Muscle of back (tissue), 3 donors: ENCODE measurements at regions not wholly inside any gene's neighbourhood (a gene's known extent, or its start where the extent isn't known, plus 50 kb on each side); places are given as distances from the start of the nearest gene placed in this dataset.
A peak's percentile ranks its signal among the peaks of the same experiment; 100 is the strongest.
"Not testable (repeated sequence)": the region's sequence is repeated elsewhere in the genome, so short reads cannot be mapped to it uniquely, and the experiment has no call there.

ENCODE experiments used
- DNase-seq, 3 donors: peaks; one replicate each; pipeline versions ENCODE4 v3.0.0 to v3.0.0-alpha.2; 2013

GRCh38 chr7:73244782-73245311 lies 63.8 kb downstream of the NSUN5 start:
- not testable (repeated sequence) for DNase-seq

- not testable (repeated sequence) for DNase-seq
These were observed 73.5 kb downstream of the NSUN5 start for GRCh38 chr7:73234994-73235717.

GRCh38 chr7:73225745-73226144 lies 82.9 kb downstream of the NSUN5 start:
- not testable (repeated sequence) for DNase-seq

- not testable (repeated sequence) for DNase-seq
These were observed 86.9 kb downstream of the NSUN5 start for GRCh38 chr7:73221724-73222123.

- not testable (repeated sequence) for DNase-seq
These were observed 87.8 kb downstream of the NSUN5 start for GRCh38 chr7:73220766-73221370.

GRCh38 chr7:73220357-73220756 lies 88.3 kb downstream of the NSUN5 start:
- DNase-seq: not testable (repeated sequence)

GRCh38 chr7:73218802-73219201 lies 89.8 kb downstream of the NSUN5 start:
- DNase-seq: not testable (repeated sequence)

- not testable (repeated sequence) for DNase-seq
These were observed 92.5 kb downstream of the NSUN5 start for GRCh38 chr7:73216046-73216675.

GRCh38 chr7:73215232-73215631 lies 93.4 kb downstream of the NSUN5 start:
- not testable (repeated sequence) for DNase-seq

- DNase-seq: not testable (repeated sequence)
These were observed 94.2 kb downstream of the NSUN5 start for GRCh38 chr7:73214471-73214870.

GRCh38 chr7:73213076-73213475 lies 95.5 kb downstream of the NSUN5 start:
- not testable (repeated sequence) for DNase-seq

- DNase-seq: not testable (repeated sequence)
These were observed 103.0 kb downstream of the NSUN5 start for GRCh38 chr7:73205594-73205993.

GRCh38 chr7:73204898-73205297 lies 103.7 kb downstream of the NSUN5 start:
- DNase-seq: peak in 1 of 3 donors; percentile 43

- not testable (repeated sequence) for DNase-seq
These were observed 105.3 kb downstream of the NSUN5 start for GRCh38 chr7:73203312-73203711.

- not testable (repeated sequence) for DNase-seq
These were observed 107.4 kb downstream of the NSUN5 start for GRCh38 chr7:73201264-73201663.

- DNase-seq: not testable (repeated sequence)
These were observed 108.0 kb downstream of the NSUN5 start for GRCh38 chr7:73200518-73201099.

- DNase-seq: not testable (repeated sequence)
These were observed 108.2 kb upstream of the SPDYE9 start for GRCh38 chr7:73193991-73194390.

- DNase-seq: not testable (repeated sequence)
These were observed 104.8 kb upstream of the SPDYE9 start for GRCh38 chr7:73190483-73191155.

GRCh38 chr7:73188287-73188686 lies 102.4 kb upstream of the SPDYE9 start:
- DNase-seq: not testable (repeated sequence)

GRCh38 chr7:73186589-73187309 lies 100.9 kb upstream of the SPDYE9 start:
- DNase-seq: not testable (repeated sequence)

GRCh38 chr7:73176813-73177212 lies 91.0 kb upstream of the SPDYE9 start:
- DNase-seq: not testable (repeated sequence)
